ENCODE measurements at regions not wholly inside any gene's neighbourhood (a gene's known extent, or its start where the extent isn't known, plus 50 kb on each side); places are given as distances from the start of the nearest gene placed in this dataset.

DNA sequence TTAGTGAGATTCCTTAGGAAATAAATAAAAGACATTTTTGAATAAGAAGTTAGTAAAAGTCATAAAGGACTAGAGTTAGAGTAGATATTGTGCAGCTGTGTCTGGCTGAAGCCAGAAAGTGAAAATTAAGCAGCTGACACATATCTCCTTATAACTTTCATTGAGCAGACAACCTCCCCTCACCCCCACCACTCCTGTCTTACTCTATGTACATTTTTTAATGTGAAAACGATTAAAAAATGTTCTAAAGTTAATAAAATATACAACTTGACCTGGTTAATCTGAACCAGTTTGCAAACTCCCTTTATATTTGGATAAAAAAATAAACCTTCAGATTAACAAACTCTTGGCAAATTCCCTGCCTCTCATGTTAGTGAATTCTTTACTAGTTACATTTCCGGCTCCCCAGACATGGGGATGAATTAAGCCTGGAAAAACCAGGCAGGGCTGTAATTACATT is 462.8 kb downstream of the MEIS1 start:
- no peak for TF ChIP-seq POLR2AphosphoS5 (IDR thresholded peaks at IDR 0.05)
- no peak for TF ChIP-seq TAF1 (IDR thresholded peaks at IDR 0.05; ENCODE audit: low read depth)
- TF ChIP-seq, protein P1, sequence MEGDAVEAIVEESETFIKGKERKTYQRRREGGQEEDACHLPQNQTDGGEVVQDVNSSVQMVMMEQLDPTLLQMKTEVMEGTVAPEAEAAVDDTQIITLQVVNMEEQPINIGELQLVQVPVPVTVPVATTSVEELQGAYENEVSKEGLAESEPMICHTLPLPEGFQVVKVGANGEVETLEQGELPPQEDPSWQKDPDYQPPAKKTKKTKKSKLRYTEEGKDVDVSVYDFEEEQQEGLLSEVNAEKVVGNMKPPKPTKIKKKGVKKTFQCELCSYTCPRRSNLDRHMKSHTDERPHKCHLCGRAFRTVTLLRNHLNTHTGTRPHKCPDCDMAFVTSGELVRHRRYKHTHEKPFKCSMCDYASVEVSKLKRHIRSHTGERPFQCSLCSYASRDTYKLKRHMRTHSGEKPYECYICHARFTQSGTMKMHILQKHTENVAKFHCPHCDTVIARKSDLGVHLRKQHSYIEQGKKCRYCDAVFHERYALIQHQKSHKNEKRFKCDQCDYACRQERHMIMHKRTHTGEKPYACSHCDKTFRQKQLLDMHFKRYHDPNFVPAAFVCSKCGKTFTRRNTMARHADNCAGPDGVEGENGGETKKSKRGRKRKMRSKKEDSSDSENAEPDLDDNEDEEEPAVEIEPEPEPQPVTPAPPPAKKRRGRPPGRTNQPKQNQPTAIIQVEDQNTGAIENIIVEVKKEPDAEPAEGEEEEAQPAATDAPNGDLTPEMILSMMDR (IDR thresholded peaks at IDR 0.05; ENCODE audit: poor library complexity, severe bottlenecking), result no peak
- no peak for TF ChIP-seq EZH2 (IDR thresholded peaks at IDR 0.05; ENCODE audit: borderline replicate concordance, insufficient read depth, low read length, poor library complexity, severe bottlenecking)
- TF ChIP-seq, protein P2, sequence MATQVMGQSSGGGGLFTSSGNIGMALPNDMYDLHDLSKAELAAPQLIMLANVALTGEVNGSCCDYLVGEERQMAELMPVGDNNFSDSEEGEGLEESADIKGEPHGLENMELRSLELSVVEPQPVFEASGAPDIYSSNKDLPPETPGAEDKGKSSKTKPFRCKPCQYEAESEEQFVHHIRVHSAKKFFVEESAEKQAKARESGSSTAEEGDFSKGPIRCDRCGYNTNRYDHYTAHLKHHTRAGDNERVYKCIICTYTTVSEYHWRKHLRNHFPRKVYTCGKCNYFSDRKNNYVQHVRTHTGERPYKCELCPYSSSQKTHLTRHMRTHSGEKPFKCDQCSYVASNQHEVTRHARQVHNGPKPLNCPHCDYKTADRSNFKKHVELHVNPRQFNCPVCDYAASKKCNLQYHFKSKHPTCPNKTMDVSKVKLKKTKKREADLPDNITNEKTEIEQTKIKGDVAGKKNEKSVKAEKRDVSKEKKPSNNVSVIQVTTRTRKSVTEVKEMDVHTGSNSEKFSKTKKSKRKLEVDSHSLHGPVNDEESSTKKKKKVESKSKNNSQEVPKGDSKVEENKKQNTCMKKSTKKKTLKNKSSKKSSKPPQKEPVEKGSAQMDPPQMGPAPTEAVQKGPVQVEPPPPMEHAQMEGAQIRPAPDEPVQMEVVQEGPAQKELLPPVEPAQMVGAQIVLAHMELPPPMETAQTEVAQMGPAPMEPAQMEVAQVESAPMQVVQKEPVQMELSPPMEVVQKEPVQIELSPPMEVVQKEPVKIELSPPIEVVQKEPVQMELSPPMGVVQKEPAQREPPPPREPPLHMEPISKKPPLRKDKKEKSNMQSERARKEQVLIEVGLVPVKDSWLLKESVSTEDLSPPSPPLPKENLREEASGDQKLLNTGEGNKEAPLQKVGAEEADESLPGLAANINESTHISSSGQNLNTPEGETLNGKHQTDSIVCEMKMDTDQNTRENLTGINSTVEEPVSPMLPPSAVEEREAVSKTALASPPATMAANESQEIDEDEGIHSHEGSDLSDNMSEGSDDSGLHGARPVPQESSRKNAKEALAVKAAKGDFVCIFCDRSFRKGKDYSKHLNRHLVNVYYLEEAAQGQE (IDR thresholded peaks at IDR 0.05; ENCODE audit: borderline replicate concordance), result no peak
- TF ChIP-seq SMC3 (conservative IDR thresholded peaks at IDR 0.05; ENCODE audit: poor library complexity), result no peak
- no peak for TF ChIP-seq EP300 (conservative IDR thresholded peaks at IDR 0.05; ENCODE audit: poor library complexity, severe bottlenecking)
